HG03442 (cell line): ENCODE measurements at regions not wholly inside any gene's neighbourhood (a gene's known extent, or its start where the extent isn't known, plus 50 kb on each side); places are given as distances from the start of the nearest gene placed in this dataset.

Experiments
- ATAC-seq: cut with Tn5 transposase; IDR thresholded peaks from one replicate; pipeline ENCODE4 v1.9.1; 2021; ENCODE audit warnings: mild to moderate bottlenecking, moderate library complexity; ENCODE audit not compliant: unreplicated experiment

DNA sequence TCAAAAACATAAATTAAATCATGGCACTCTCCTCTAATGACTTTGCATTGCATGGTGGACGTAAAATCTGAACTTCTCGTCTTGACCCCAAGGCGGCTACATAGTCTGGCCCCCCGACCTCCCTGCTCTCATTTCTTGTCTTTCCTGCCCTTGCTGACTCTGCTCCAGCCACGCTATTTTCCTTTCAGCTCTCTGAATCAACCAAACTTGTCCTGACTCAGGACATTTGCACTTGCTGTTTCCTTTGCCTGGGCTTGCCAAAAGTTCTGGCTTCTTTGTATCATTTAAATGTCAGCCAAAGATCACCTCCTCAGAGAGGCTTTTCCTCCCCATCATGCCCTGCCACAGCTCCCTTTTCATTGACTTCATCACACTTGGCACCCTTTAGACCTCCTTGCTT is 107.7 kb upstream of the NFE2L3 start:
- ATAC-seq, result no peak

DNA sequence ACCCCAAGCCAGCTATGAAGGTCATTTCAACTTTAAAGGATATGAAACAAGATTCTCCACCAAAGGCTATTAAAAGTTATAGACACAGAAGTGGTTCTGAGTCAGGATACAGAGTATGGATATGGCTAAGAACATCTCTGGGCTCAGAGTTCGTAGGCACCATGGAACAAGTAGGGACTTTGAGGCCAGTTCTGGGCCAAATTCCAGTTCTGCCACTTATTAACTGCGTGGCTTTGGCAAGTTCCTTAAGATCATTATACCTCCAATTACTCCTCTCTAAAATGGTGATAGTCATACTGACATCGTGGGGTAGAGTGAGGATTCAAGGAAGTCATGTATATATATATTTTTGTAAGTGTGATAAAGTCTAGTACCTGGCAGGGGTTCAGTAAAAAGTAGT is 105.8 kb upstream of the NFE2L3 start:
- no peak for ATAC-seq

DNA sequence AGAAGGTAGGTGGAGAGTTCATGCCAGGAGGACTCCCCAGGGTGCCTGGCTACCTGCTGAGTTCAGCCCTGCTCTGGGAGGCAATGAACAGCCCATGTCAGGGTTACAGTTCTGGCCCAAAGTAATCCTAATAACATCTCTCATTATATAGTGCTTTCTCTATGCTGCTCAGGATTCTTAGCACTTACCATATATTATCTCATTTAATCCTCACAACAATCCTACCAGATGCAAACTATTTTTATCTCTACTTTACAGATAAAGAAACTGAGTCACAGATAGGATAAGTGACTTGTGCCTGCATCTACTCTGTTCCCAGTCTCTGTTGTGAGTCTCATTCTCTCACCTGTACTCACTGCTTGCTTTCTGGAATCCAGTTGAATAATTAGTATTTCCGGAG is 105.1 kb upstream of the NFE2L3 start:
- no peak for ATAC-seq

DNA sequence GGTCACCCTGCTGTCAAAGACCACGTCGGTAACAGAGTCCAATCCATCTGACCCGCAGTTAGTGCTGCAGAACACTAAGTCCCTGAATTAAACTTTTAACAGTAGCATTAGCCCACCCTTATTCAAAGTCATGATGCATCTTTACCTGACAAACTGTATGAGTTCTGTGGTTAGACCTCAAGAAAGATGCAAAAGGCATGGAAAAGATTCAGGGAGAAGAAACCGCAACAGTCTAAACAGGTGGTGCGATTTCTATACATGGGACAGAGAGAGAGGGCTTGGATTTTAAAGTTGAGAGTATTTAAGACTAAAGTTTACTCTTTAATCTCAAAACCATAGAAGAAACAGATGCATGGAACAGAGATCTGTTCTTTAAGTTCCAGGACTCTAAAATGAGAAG is 103.3 kb upstream of the NFE2L3 start:
- no peak for ATAC-seq

DNA sequence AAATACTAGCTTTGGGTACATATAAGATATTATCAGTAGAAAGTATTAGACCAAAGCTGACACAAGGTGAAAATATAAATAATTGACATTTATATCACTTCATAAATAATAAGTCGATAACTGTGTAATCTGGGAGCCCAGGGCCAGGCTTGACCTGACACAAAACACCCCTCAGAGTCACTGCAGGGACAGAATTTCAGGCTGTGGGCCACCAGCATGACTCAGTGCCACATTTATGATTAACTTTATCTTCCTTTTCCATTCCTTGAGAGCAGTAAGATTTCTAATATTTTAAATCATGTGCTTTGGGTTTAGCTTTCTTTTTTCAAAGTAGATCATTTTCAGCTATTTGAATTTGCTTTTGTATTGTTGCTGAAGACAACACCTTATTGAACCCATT is 102.9 kb upstream of the NFE2L3 start:
- ATAC-seq, result no peak

DNA sequence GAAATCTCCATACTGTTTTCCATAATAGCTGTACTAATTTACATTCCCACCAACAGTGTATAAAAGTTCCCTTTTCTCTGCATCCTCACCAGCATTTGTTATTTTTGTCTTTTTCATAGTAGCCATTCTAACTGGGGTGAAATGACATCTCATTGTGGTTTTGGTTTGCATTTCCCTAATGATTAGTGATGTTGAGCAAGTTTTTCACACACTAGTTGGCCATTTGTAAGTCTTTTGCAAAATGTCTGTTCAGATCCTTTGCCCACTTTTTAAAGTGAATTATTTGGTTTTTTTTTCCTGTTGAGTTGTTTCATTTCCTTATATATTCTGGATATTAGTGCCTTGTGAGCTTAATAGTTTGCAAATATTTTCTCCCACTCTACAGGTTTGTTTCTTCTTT is 101.0 kb upstream of the NFE2L3 start:
- ATAC-seq, result no peak

DNA sequence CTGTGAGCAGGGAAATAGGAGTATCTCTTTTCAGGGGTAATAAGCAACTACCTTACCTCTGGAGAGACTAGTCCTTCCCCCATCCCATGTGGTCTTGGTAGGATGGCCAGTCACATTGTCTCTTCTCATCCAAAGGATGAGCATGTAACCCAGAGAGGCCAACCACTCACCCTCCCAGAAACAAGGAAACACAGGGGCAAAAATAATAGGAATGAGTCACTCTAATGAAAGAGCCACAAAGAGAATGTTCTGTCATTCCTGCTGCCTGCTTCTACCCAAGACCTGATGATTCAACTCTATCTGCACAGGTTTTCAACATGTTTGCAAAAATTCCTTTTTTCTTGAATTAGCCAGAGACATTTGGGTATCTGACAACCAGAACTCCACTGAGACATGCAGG is 99.3 kb upstream of the NFE2L3 start:
- no peak for ATAC-seq

DNA sequence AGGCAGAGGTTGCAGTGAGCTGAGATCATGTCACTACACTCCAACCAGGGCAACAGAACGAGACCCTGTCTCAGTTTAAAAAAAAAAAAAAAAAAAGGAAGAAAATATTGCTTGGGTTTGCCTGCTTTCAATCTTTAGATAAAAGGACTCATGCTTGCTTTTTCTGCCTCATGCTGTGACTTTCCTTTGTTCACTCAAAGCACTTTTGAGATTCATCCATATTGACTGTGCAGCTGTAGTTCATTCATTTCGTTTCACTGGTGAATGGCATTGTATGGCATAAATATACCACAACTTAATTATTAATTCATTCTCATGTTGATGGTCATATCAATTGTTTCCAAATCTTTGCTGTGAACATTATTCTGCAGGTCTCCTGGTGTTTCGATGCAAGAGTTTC is 97.6 kb upstream of the NFE2L3 start:
- ATAC-seq, result no peak

DNA sequence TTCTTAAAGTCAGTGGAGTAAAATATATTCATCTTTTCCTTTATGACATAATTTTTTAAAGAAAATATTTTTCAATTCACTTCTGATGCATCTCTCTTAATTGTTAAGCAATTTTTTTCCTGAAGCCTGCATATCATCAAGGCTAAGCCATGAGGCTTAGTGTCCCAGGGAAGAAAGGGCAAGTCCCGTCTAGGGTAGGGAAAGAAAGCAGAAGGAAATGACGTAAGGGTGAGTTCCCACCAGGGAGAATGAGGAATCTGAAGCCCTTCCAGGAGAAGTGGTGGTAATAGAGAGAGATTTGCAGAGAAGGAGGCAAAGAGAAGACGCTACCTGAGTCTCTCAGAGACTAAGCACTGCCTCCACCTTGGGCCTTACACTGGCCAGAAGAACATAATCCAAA is 96.8 kb upstream of the NFE2L3 start:
- no peak for ATAC-seq

DNA sequence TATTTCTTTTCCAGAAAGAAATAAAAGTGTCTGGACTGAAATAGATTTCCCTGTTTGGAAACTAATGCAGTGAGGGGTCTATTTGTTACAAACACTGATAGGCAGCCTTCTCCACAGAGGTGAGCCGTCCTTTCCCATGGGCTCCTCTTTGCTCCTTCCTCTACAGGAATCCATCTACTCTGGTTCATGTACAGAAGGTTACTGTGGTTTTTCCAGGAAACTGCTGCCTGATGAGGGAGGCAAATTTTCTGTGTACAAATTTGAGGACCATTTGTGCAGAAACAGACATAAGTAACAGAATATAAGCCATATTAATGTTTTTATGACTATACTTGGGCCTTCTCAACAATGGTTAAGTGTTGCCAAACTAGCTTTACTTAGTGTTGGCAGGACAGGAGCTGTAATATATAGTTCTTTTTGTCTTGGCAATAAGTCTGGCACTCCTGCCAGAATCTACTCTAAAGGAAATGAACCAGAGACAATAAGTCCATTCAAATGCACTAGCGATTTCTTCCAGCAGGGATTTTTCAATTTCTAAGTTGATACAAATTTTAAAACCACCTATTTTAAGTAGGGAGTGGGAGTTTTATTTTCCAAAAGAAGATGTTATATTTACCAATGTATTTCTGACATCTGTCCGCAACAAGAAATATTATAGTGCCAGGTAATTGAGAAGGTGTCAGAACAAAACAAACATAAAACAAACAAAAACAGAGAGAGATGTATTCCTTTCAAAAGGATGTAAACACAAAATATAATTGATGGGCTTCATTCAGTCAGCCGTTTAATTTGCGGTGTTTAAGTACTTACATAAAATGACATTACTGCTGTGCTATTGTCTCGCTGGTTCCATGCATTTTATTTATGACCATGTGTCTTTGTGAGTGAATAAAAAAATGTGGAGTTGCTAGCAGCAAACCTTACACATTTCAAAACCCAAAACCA is 91.0 kb upstream of the NFE2L3 start:
- no peak for ATAC-seq

DNA sequence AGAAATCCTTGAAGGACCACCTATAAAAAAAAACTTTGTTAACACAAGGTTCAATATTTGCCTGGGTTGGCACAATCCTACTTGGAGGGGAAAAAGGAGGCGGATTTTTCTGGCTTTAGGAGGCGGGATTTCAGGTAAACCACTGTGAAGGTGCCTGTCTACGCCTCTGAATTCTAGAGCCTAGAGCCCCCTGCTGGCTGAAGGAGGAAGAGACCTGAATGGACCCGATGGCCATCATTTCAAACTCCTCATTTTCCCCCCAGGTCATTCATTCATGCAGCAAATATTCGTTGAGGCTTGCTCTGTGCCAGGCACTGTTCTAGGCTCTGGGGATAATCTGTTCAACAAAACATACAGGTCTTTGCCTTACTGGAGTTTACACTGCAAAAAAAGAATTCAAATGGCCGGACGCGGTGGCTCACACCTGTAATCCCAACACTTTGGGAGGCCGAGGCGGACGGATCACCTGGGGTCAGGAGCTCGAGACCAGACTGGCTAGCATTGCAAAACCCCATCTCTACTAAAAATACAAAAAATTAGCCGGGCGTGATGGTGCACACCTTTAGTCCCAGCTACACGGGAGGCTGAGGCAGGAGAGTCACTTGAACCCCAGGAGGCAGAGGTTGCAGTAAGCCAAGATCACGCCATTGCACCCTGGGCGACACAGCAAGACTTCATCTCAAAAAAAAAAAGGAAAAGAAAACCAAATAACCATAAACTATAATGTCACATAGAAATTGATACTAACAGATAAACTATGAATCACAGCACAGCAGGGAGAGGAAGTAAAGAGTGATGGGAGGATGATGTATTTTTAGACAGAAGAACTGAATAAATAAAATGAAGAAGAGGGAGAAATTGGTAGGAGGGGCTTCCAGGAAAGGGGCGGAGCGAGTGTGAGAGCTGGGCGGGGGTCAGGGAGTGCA is 90.1 kb upstream of the NFE2L3 start:
- no peak for ATAC-seq

DNA sequence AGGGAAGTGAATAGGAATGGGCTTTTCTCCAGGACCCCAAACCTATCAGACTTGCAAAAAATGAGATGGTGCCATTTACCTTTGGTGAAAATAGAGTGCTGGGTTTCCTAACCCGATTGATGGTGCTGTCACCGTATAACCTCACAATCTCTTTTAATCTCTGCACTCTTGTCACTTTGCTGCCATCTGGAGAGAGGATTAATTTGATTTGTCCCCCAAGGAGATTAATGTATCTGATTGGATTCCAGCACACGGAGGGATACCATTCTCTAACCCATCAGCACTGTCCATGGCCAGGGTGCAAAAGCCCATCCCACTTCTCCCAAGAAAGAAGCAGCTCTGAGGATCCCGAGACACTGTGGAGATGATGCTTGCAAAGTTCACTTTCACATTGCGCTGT is 86.3 kb upstream of the NFE2L3 start:
- no peak for ATAC-seq

DNA sequence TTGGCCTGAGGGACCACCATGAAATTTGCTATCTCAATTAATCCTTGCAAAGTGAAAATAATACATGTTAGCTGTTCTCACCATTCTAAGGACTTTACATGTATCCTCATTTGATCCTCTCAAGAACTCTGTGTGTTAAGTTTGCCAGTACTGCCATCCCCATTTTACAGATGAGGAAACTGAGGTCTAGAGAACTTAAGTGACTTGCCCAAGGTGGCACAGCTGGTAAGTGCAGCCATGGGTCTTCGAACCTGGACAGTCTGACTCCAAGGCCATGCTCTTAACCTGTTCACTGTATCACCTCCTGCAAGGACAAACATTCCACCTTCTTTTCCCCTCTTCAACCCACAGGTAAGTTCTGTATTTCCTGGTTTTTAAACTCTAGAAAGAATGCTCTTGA is 85.3 kb upstream of the NFE2L3 start:
- no peak for ATAC-seq

DNA sequence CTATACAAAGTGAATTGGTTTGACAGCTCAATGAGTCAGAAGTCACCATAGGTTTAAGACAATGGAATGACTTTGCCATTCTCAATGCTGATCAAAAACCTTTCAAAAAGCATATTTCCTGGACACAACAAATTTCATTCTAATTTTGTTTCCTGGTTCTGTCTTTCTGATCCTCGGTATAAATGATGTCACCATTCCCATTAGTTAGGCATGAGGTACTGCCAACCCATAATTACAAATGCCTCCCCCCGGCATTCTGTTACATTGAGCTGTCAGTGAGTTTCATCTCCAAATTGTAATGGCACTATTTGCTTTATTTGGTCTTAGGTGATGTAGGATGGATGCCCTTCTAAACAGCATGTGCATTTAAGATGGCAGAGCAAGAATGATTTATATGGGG is 81.7 kb upstream of the NFE2L3 start:
- no peak for ATAC-seq

DNA sequence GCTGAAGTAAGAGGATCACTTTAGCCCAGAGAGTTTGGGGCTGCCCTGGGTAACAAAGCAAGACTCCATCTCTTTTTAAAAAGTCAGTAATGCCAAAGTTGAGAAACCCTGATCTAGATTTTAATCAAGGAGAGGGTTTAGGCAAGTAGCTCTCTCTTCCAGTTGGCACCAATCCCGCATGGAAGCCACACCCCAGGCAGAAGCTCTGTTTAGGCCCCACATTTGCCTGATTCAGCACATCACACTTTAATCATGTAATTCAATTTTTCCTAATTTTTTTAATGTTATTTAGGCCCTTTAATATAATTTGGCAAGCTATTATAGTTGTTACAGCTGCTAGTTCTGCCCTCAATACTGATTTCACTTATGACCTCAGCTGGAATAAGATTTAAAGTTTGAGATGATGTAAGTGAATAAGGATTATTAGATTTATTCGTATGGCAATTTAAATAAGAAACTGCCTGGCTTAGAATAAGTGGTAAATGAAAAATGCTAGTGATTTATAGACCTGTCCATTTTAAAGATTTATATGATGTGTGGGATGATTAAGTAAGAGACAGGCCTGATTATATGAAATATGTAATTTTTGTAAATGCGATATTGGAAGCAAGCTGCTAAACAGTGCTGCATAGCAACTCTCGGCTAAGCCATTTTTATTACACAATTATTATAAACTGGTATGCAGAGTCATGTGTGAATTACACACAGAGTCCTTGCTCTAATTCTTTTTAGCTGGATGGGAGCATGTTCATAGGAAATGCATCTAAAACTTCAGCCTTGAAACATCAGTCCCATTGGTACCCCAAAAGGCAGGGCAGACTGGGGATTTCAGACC is 80.2 kb upstream of the NFE2L3 start:
- no peak for ATAC-seq

DNA sequence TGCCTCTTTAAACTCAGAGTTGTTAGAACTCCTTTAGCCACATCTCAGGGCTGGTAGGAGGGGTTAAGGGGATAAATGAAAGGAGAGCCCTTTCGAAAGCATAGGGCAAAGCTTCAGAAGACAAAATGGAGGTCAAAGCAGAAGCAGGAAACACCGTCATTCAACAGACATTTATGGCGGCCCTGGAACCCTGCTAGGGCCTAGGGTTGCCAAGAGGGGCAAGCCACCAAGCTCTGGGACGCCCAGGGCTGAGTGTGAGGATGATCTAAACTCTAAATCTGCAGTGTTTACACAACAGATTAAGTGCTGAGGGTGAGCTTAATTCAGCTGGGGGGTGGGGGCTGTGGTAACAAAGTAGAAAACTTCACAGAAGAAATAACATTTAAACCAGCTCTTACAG is 79.0 kb upstream of the NFE2L3 start:
- no peak for ATAC-seq

DNA sequence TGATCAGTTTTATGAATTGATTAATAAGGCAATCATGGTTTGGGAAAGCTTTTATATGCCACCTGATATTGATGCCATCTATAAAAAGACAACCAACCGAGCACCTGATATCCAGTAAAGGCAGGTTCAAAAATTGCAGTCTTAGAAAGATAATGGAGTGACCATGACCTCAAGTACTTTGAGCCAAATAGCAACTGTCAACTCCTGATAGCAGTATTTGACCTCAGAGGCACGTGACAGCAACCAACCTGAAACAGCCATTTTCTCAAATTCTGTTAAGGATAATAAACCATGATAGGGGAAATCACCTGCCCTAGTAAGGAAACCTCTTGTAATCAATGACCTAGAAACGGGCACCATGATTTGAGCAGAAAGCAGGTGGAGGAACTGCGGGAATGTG is 77.1 kb upstream of the NFE2L3 start:
- ATAC-seq, result no peak

DNA sequence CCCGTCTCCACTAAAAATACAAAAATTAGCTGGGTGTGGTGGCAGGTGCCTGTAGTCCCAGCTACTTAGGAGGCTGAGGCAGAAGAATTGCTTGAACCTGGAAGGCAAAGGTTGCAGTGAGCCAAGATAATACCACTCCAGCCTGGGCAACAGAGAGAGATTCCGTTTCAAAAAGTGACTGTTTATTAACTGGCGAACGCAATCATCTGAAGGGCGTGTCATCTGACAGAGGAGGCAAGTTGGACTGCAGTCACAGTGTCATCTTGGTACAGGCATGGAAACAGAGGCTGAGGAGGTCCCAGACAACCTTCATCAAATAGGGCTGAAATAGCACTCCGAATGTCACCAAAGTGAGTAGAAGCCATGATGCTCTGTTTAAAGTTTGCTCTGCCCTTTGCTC is 75.3 kb upstream of the NFE2L3 start:
- no peak for ATAC-seq

DNA sequence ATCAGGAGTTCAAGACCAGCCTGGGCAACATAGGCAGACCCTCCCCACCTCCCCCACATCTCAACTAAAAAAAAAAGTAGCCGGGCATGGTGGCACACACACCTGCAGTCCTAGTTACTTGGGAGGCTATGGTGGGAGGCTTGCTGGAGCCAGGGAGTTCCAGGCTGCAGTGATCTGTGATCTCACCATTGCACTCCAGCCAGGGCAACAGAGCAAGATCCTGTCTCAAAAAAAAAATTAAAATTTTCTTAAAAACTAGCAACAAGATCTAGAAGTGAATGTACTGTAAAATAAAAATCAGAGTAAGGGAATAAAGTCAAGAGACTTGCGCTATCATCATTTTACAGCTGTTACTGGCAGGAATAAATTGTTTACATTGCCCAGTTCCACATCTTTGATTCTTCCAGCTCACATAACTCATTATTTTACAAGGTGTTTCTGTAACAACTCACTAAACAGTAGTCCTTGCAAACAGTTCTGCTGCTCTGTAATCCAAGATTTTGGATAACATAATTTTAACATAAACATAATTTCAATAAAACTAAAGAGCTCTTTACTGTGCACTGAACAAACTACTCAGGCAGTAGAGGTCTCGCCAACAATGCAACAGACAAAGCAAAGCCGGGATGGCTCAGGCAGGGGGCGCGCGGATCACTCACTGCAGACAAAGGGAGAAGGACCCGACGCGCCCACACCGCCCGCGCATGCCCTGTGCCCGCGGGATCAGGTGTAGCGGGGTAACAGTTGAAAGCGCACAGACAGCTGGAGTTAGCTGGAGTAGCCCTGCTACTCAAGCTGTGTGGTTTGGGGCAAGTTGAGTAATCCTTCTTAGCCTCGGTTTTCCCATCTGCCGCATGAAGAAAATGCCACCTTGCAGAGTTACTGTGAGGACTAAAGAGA is 73.3 kb upstream of the NFE2L3 start:
- peak; percentile 94 for ATAC-seq

DNA sequence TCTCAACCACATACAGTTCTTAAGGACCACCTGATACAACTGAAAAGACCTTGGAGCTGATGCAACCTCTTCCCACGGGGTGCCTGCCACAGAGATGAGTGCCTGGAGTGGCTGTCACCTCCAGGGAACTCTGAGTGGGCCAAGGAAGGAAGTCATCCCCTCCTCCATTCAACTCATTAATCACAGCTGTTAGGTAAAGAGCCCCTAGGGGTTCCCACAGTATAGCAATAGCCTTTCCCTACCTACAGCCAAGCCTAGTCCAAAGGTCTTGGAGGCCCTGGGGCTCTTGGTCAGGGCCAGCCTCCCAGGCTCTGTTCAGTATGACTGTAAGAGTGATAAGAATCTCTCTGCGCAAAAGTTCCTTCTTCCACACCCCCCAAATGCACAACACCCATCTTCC is 70.4 kb upstream of the NFE2L3 start:
- no peak for ATAC-seq
